ENCODE measurements at regions not wholly inside any gene's neighbourhood (a gene's known extent, or its start where the extent isn't known, plus 50 kb on each side); places are given as distances from the start of the nearest gene placed in this dataset.

DNA sequence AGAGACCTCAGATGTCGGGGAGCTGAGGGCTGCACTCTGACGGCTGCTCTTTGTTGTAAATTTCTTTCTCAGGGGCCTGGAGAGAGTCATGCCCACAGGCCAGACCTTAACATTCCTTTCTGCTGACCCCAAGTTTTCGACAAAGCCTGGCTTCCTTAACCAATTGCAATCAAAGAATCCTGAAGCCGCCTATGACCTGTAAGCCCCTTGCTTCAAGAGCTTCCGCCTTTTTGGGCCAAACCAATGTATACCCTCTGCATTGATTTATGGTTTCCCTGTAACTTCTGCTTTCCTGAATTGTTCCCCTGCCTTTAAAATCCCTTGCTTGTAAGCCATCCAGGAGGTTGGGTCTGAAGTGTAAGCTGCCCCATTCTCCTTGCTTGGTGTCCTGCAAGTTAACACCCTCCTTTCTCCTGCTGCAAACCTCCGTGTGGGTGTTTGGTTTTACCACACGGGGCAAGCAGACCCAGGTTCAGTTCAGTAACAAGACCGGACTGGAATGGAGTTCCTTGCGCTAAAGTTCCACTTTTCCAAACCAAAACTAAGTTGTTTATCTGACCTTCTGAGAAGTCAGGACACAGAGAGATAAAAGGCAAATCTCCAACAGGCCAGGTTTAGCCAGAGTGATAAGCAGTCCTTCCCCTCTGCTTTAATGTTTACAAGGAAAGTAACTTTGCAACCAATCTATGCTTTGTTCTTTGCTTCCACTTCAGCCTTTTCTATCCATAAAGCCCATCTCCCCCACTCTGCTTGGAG is 141.6 kb downstream of the KCNJ12 start:
- TF ChIP-seq POU5F1 (IDR thresholded peaks at IDR 0.05; ENCODE audit: borderline replicate concordance, low read depth, low read length, partially characterized antibody) (no peak), ZKSCAN1 (IDR thresholded peaks at IDR 0.05; ENCODE audit: low read depth, low read length) (no peak), SRF (CRISPR knock-in tag; IDR thresholded peaks at IDR 0.05) (no peak), MAFK (IDR thresholded peaks at IDR 0.05; ENCODE audit: low read length) (no peak), CTCF (IDR thresholded peaks at IDR 0.05 in 2 of 3, conservative IDR thresholded peaks at IDR 0.05 in 1 of 3; ENCODE audit: insufficient read depth in 2 of 3, low read depth in 1 of 3, low read length in 3 of 3) (no peak), MCM3 (IDR thresholded peaks at IDR 0.05) (no peak), IRF2 (CRISPR knock-in tag; IDR thresholded peaks at IDR 0.05) (no peak), BRCA1 (IDR thresholded peaks at IDR 0.05) (no peak), BRCA1 (CRISPR knock-in tag; IDR thresholded peaks at IDR 0.05) (no peak), NFXL1 (CRISPR knock-in tag; IDR thresholded peaks at IDR 0.05) (no peak)
